ENCODE measurements at regions not wholly inside any gene's neighbourhood (a gene's known extent, or its start where the extent isn't known, plus 50 kb on each side); places are given as distances from the start of the nearest gene placed in this dataset.

GRCh38 chr20:60869087-60869486 lies 383.0 kb upstream of the CDH4 start:
- no peak overlapping the region for H3K4me3 ChIP-seq
- H3K9me3 ChIP-seq: no peaks in the 10 kb centered on the region
- H3K4me1 ChIP-seq: no peaks in the 10 kb centered on the region
- no peak for FAIRE-seq
- no peak overlapping the region for H3K4me2 ChIP-seq
- no peak for ATAC-seq
- H3K27ac ChIP-seq: no peak overlapping the region
- TF ChIP-seq RNF2 (IDR thresholded peaks at IDR 0.05; ENCODE audit: borderline replicate concordance, low read depth) (no peak), REST (IDR thresholded peaks at IDR 0.05) (no peak)
- ChIA-PET CTCF (interaction anchor here (0.7 to 1.5 kb wide), 3 partner anchors 10 to 35 kb away, joined by 3 to 5 read pairs (median 4); no protein-coding TSS in a partner anchor), POLR2A (no interaction called here)
- no peak for DNase-seq (ENCODE audit: low read depth in 1 of 2, low spot score in 1 of 2)
- WGBS (ENCODE audit: missing lambda C conversion rate): 47% methylated on average over 12 of the region's 12 CpGs

- ATAC-seq: no peak
- no peak overlapping the region for H3K4me3 ChIP-seq
- no peak for DNase-seq (ENCODE audit: low read depth in 1 of 2, low spot score in 1 of 2)
- no peak overlapping the region for H3K27ac ChIP-seq
- TF ChIP-seq ELK1 (IDR thresholded peaks at IDR 0.05; ENCODE audit: low read depth, low read length) (no peak), CHD4 (IDR thresholded peaks at IDR 0.05; ENCODE audit: borderline replicate concordance) (no peak), ZSCAN20 (CRISPR knock-in tag; IDR thresholded peaks at IDR 0.05) (no peak), BCL3 (IDR thresholded peaks at IDR 0.05) (no peak), HEYL (CRISPR knock-in tag; IDR thresholded peaks at IDR 0.05) (no peak), NFE2L2 (conservative IDR thresholded peaks at IDR 0.05; ENCODE audit: low read length) (no peak), JUN (IDR thresholded peaks at IDR 0.05) (no peak), HDAC2 (IDR thresholded peaks at IDR 0.05) (no peak), HMGXB4 (CRISPR knock-in tag; IDR thresholded peaks at IDR 0.05; ENCODE audit: borderline replicate concordance) (no peak), MYC (IDR thresholded peaks at IDR 0.05; ENCODE audit: borderline replicate concordance, low read length) (no peak)
- no peak for FAIRE-seq
- POLR2A ChIA-PET: no interaction called here
- no peak overlapping the region for H3K4me2 ChIP-seq
- H3K4me1 ChIP-seq: no peaks in the 10 kb centered on the region
- 59% methylated on average over 9 of the region's 9 CpGs for whole genome bisulfite sequencing (ENCODE audit: missing lambda C conversion rate)
- H3K9me3 ChIP-seq: no peaks in the 10 kb centered on the region
- CTCF ChIA-PET: interaction anchor here (1.0 to 1.5 kb wide), 2 partner anchors 10 to 18 kb away, joined by 4 to 5 read pairs; no protein-coding TSS in a partner anchor
Measured at GRCh38 chr20:60869625-60870024, 382.4 kb upstream of the CDH4 start.

GRCh38 chr20:60870040-60870439 lies 382.0 kb upstream of the CDH4 start:
- no peak for FAIRE-seq
- 90% methylated on average over 7 of the region's 7 CpGs for WGBS (ENCODE audit: missing lambda C conversion rate)
- no peak for TF ChIP-seq FOSL2 (IDR thresholded peaks at IDR 0.05)
- TF ChIP-seq FOSL2 (CRISPR knock-in tag; IDR thresholded peaks at IDR 0.05): no peak
- no peak for TF ChIP-seq CHD2 (IDR thresholded peaks at IDR 0.05; ENCODE audit: low read length, partially characterized antibody)
- no peak for TF ChIP-seq HES2 (IDR thresholded peaks at IDR 0.05)
- no peak for TF ChIP-seq CTCF (IDR thresholded peaks at IDR 0.05)
- TF ChIP-seq ESRRA (IDR thresholded peaks at IDR 0.05; ENCODE audit: borderline replicate concordance, low read length): no peak
- no peak for TF ChIP-seq ATOH8 (CRISPR knock-in tag; IDR thresholded peaks at IDR 0.05; ENCODE audit: low read depth)
- TF ChIP-seq JUNB (IDR thresholded peaks at IDR 0.05): no peak
- TF ChIP-seq FOXS1 (CRISPR knock-in tag; IDR thresholded peaks at IDR 0.05): no peak
- no peak for TF ChIP-seq HOXB5 (CRISPR knock-in tag; IDR thresholded peaks at IDR 0.05)
- no peak for TF ChIP-seq TP53 (CRISPR knock-in tag; IDR thresholded peaks at IDR 0.05)
- no peak for TF ChIP-seq RARB (CRISPR knock-in tag; IDR thresholded peaks at IDR 0.05)

More at GRCh38 chr20:60870040-60870439, 382.0 kb upstream of the CDH4 start:
- DNase-seq (ENCODE audit: low read depth in 1 of 2, low spot score in 1 of 2) (no peak), ATAC-seq (no peak)
- Histone ChIP-seq H3K4me1 (no peaks in the 10 kb centered on the region), H3K27ac (no peak overlapping the region), H3K4me2 (no peak overlapping the region), H3K4me3 (no peak overlapping the region), H3K9me3 (no peaks in the 10 kb centered on the region)
- POLR2A ChIA-PET: no interaction called here
- CTCF ChIA-PET: interaction anchor here (1.0 to 1.5 kb wide), 3 partner anchors 11 to 27 kb away, joined by 4 to 5 read pairs (median 4); no protein-coding TSS in a partner anchor
